H1 (cell line): ENCODE measurements at regions not wholly inside any gene's neighbourhood (a gene's known extent, or its start where the extent isn't known, plus 50 kb on each side); places are given as distances from the start of the nearest gene placed in this dataset.

Experiments
- RXRA ChIP-seq: IDR thresholded peaks from 2 replicates; pipeline ENCODE4 v1.6.1; 2011; ENCODE audit warnings: low read depth, mild to moderate bottlenecking, low read length, moderate library complexity; ENCODE audit not compliant: insufficient read depth
- USF2 ChIP-seq: IDR thresholded peaks from 2 replicates; pipeline ENCODE4 v1.6.1; 2011; ENCODE audit warnings: low read length, improper control_type of control experiment
- TF ChIP-seq, protein P1 (sequence below): fragments of 300-600 bp; sonication (generic); IDR thresholded peaks from 2 replicates; pipeline ENCODE4 v1.7.1; 2012; ENCODE audit warnings: low read length, moderate library complexity, mild to moderate bottlenecking, inconsistent platforms; ENCODE audit not compliant: insufficient replicate concordance
- TF ChIP-seq, protein P2 (sequence below), 3 experiments: IDR thresholded peaks; 1 replicate in 2 of 3; 2 replicates in 1 of 3; pipeline versions ENCODE4 v1.5.1 to v1.6.1; 2011; ENCODE audit warnings: low read length in 3 of 3, mild to moderate bottlenecking in 3 of 3, inconsistent platforms in 2 of 3, low read depth in 1 of 3, moderate library complexity in 1 of 3; ENCODE audit not compliant: insufficient read depth in 1 of 3; ENCODE audit errors: control extremely low read depth in 1 of 3

GRCh38 chr12:59322473-59322872 is 273.4 kb upstream of the SLC16A7 start (continued):
- TF ChIP-seq, protein P1, sequence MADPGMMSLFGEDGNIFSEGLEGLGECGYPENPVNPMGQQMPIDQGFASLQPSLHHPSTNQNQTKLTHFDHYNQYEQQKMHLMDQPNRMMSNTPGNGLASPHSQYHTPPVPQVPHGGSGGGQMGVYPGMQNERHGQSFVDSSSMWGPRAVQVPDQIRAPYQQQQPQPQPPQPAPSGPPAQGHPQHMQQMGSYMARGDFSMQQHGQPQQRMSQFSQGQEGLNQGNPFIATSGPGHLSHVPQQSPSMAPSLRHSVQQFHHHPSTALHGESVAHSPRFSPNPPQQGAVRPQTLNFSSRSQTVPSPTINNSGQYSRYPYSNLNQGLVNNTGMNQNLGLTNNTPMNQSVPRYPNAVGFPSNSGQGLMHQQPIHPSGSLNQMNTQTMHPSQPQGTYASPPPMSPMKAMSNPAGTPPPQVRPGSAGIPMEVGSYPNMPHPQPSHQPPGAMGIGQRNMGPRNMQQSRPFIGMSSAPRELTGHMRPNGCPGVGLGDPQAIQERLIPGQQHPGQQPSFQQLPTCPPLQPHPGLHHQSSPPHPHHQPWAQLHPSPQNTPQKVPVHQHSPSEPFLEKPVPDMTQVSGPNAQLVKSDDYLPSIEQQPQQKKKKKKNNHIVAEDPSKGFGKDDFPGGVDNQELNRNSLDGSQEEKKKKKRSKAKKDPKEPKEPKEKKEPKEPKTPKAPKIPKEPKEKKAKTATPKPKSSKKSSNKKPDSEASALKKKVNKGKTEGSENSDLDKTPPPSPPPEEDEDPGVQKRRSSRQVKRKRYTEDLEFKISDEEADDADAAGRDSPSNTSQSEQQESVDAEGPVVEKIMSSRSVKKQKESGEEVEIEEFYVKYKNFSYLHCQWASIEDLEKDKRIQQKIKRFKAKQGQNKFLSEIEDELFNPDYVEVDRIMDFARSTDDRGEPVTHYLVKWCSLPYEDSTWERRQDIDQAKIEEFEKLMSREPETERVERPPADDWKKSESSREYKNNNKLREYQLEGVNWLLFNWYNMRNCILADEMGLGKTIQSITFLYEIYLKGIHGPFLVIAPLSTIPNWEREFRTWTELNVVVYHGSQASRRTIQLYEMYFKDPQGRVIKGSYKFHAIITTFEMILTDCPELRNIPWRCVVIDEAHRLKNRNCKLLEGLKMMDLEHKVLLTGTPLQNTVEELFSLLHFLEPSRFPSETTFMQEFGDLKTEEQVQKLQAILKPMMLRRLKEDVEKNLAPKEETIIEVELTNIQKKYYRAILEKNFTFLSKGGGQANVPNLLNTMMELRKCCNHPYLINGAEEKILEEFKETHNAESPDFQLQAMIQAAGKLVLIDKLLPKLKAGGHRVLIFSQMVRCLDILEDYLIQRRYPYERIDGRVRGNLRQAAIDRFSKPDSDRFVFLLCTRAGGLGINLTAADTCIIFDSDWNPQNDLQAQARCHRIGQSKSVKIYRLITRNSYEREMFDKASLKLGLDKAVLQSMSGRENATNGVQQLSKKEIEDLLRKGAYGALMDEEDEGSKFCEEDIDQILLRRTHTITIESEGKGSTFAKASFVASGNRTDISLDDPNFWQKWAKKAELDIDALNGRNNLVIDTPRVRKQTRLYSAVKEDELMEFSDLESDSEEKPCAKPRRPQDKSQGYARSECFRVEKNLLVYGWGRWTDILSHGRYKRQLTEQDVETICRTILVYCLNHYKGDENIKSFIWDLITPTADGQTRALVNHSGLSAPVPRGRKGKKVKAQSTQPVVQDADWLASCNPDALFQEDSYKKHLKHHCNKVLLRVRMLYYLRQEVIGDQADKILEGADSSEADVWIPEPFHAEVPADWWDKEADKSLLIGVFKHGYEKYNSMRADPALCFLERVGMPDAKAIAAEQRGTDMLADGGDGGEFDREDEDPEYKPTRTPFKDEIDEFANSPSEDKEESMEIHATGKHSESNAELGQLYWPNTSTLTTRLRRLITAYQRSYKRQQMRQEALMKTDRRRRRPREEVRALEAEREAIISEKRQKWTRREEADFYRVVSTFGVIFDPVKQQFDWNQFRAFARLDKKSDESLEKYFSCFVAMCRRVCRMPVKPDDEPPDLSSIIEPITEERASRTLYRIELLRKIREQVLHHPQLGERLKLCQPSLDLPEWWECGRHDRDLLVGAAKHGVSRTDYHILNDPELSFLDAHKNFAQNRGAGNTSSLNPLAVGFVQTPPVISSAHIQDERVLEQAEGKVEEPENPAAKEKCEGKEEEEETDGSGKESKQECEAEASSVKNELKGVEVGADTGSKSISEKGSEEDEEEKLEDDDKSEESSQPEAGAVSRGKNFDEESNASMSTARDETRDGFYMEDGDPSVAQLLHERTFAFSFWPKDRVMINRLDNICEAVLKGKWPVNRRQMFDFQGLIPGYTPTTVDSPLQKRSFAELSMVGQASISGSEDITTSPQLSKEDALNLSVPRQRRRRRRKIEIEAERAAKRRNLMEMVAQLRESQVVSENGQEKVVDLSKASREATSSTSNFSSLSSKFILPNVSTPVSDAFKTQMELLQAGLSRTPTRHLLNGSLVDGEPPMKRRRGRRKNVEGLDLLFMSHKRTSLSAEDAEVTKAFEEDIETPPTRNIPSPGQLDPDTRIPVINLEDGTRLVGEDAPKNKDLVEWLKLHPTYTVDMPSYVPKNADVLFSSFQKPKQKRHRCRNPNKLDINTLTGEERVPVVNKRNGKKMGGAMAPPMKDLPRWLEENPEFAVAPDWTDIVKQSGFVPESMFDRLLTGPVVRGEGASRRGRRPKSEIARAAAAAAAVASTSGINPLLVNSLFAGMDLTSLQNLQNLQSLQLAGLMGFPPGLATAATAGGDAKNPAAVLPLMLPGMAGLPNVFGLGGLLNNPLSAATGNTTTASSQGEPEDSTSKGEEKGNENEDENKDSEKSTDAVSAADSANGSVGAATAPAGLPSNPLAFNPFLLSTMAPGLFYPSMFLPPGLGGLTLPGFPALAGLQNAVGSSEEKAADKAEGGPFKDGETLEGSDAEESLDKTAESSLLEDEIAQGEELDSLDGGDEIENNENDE = no peak
- TF ChIP-seq RXRA (no peak), USF2 (no peak)
- TF ChIP-seq, protein P2, sequence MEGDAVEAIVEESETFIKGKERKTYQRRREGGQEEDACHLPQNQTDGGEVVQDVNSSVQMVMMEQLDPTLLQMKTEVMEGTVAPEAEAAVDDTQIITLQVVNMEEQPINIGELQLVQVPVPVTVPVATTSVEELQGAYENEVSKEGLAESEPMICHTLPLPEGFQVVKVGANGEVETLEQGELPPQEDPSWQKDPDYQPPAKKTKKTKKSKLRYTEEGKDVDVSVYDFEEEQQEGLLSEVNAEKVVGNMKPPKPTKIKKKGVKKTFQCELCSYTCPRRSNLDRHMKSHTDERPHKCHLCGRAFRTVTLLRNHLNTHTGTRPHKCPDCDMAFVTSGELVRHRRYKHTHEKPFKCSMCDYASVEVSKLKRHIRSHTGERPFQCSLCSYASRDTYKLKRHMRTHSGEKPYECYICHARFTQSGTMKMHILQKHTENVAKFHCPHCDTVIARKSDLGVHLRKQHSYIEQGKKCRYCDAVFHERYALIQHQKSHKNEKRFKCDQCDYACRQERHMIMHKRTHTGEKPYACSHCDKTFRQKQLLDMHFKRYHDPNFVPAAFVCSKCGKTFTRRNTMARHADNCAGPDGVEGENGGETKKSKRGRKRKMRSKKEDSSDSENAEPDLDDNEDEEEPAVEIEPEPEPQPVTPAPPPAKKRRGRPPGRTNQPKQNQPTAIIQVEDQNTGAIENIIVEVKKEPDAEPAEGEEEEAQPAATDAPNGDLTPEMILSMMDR (IDR thresholded peaks at IDR 0.05; ENCODE audit: control extremely low read depth in 1 of 3, insufficient read depth in 1 of 3, low read depth in 1 of 3, low read length in 3 of 3) = no peak
